ENCODE measurements at regions not wholly inside any gene's neighbourhood (a gene's known extent, or its start where the extent isn't known, plus 50 kb on each side); places are given as distances from the start of the nearest gene placed in this dataset.

DNA sequence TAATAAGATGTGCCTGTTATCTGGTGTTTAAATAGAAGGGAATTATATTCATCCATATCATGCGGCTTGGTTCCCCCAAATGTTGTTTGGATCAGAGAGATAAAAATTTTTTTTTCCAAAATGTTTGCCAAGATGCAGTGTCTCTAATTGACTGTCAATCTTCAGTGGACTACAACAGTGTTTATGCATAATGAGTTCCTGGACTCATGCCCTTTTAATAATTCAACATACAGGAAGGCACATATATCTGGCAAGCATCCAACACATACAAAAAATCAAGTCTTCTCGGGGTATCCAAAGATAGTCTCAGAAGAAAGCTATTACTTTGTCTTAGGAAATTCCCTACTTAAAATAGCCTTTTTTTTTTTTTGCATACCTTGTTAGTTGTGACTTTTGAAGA is 1534.7 kb downstream of the EFNA5 start:
- no peaks in the 10 kb centered on the region for H3K4me1 Mint-ChIP-seq (ENCODE audit: low read depth)
- no peak overlapping the region for H3K27ac Mint-ChIP-seq
- H3K4me3 Mint-ChIP-seq = no peak overlapping the region
- no peaks in the 10 kb centered on the region for H3K36me3 Mint-ChIP-seq (ENCODE audit: low read depth)
- H3K9me3 Mint-ChIP-seq = no peaks in the 10 kb centered on the region
- intact Hi-C loops (cut with micrococcal nuclease) = no loop called here
- no peaks in the 10 kb centered on the region for H3K27me3 Mint-ChIP-seq

DNA sequence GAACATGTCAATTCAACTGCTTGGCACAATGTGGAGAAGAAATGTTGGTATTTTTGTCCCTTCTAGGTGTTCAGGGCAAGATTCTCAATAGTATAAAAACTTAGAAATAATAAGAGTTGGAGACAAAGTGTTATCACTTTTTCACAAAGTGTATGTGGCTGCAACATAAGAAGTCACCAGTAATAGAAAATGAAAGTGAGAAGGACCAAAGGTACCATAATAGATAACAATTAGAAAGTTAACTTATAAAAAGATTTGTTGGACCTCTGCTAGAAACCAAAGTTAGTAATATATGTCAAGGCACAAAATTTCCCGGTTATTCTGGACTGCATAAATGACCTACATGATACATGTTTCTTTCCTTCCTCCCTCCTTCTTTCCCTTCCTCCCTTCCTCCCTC is 1535.3 kb downstream of the EFNA5 start:
- no peak overlapping the region for H3K4me3 Mint-ChIP-seq
- no peaks in the 10 kb centered on the region for H3K4me1 Mint-ChIP-seq (ENCODE audit: low read depth)
- intact Hi-C loops (cut with micrococcal nuclease) = no loop called here
- H3K36me3 Mint-ChIP-seq (ENCODE audit: low read depth) = no peaks in the 10 kb centered on the region
- no peaks in the 10 kb centered on the region for H3K27me3 Mint-ChIP-seq
- H3K9me3 Mint-ChIP-seq = no peaks in the 10 kb centered on the region
- no peak overlapping the region for H3K27ac Mint-ChIP-seq

DNA sequence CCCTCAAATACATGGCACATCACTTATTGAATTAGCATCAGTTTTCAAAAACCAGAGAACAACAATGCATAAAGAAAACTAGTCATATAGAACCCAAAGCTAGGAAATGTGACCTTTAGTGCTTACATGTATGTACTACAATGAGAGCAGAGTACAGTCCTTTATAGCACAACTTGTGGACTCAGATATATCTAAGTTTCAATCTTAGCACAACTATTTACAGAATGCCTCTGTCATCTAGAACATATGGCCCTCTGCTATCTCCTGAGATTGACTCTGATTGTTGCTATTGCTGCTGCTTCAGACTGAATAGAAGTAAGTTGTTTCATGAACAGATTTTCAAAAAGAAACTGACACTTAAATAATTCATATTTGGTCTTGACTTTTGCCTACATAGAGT is 1536.2 kb downstream of the EFNA5 start:
- intact Hi-C loops (cut with micrococcal nuclease) = no loop called here
- no peak overlapping the region for H3K27ac Mint-ChIP-seq
- no peaks in the 10 kb centered on the region for H3K9me3 Mint-ChIP-seq
- no peaks in the 10 kb centered on the region for H3K27me3 Mint-ChIP-seq
- H3K4me1 Mint-ChIP-seq (ENCODE audit: low read depth) = no peaks in the 10 kb centered on the region
- H3K36me3 Mint-ChIP-seq (ENCODE audit: low read depth) = no peaks in the 10 kb centered on the region
- H3K4me3 Mint-ChIP-seq = no peak overlapping the region

DNA sequence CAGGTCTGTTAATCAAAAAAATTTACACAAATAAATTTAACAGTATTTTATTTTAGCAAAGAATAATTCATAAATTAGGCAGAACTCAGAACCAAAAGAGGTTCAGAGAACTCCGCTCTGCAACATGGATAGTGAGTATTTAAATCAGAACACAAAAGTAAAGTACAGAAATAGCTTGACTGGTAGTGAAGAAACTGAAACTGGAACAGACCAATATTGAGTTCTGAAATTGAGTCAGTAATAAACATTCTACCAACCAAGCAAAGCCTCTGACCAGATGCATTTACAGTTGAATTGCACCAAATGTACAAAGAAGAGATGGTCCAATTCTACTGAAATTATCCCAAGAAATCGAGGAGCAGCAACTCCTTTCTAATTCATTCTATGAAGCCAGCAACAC is 1542.8 kb downstream of the EFNA5 start:
- intact Hi-C loops (cut with micrococcal nuclease) = no loop called here
- H3K27ac Mint-ChIP-seq = no peak overlapping the region
- H3K4me3 Mint-ChIP-seq = no peak overlapping the region
- no peaks in the 10 kb centered on the region for H3K4me1 Mint-ChIP-seq (ENCODE audit: low read depth)
- no peaks in the 10 kb centered on the region for H3K27me3 Mint-ChIP-seq
- H3K36me3 Mint-ChIP-seq (ENCODE audit: low read depth) = no peaks in the 10 kb centered on the region
- no peaks in the 10 kb centered on the region for H3K9me3 Mint-ChIP-seq

DNA sequence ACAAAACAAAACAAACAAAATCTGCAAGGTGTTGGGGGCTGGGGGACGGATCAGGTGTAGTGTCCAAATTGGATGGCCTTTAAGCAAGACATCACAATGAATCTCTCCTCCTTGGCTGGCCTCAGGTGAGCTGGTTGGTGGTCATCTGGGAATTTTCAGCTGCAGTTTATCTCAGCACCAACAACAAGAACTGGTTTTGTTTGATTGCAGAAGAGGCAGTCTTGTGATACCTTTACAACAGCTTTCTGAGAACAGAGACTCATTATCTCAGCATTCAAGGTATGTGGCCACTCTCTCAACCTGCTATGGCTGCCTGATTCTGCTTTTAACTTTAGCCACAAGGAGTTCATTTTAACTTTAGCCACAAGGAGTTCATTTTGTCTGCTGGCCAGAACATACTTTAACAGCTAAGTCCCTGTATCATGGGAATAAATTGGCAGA is 1543.4 kb downstream of the EFNA5 start:
- H3K27ac Mint-ChIP-seq = no peak overlapping the region
- H3K9me3 Mint-ChIP-seq = no peaks in the 10 kb centered on the region
- no peaks in the 10 kb centered on the region for H3K27me3 Mint-ChIP-seq
- intact Hi-C loops (cut with micrococcal nuclease) = no loop called here
- no peak overlapping the region for H3K4me3 Mint-ChIP-seq
- no peaks in the 10 kb centered on the region for H3K36me3 Mint-ChIP-seq (ENCODE audit: low read depth)
- no peaks in the 10 kb centered on the region for H3K4me1 Mint-ChIP-seq (ENCODE audit: low read depth)

DNA sequence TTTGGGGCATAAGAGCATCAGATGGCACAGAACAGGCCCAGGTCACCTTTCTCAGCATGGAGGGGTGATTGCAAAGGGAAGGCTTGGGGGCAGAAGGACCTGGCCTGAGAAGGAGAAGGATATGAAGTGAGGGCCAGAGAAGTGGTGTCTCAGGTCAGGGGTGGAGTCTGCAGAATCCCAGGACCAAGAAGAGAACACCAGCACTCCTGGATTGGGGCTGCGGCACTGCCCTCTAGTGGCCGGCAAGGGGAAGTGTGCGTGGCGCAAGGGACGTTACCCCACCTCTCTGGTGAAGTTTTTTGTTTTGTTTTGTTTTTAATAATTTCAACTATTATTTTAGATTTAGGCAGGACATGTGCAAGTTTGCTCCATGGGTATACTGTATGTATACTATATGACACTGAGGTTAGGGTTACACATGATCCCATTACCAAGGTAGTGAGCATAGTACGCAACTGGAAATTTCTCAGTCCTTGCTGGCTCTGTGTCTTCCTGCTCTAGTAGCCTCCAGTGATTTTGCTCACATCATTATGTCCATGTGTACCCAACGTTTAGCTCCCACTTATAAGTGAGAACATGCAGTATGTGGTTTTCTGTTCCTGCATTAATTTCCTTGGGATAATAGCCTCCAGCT is 1548.6 kb downstream of the EFNA5 start:
- no peaks in the 10 kb centered on the region for H3K9me3 Mint-ChIP-seq
- no peaks in the 10 kb centered on the region for H3K27me3 Mint-ChIP-seq
- H3K36me3 Mint-ChIP-seq (ENCODE audit: low read depth) = no peaks in the 10 kb centered on the region
- intact Hi-C loops (cut with micrococcal nuclease) = no loop called here
- H3K4me1 Mint-ChIP-seq (ENCODE audit: low read depth) = no peaks in the 10 kb centered on the region
- H3K27ac Mint-ChIP-seq = no peak overlapping the region
- no peak overlapping the region for H3K4me3 Mint-ChIP-seq

DNA sequence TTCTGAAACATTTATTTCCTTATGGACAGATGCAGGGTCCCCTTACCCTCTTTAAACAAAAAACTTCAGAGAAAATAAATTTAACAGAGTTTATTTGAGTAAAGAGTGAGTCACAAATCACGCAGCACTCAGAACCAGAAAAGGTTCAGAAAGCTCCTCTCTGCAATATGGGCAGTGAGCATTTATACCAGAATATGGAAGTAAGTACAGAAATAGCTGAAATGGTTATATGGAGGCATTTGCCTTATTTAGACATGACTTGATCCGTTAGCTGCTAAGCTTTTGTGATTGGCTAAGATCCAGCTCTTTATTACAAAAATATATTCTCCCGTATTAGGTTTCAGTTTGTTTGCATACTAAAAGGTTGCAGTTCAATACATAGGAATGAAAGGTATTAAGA is 1554.1 kb downstream of the EFNA5 start:
- H3K9me3 Mint-ChIP-seq = no peaks in the 10 kb centered on the region
- no peaks in the 10 kb centered on the region for H3K27me3 Mint-ChIP-seq
- H3K4me3 Mint-ChIP-seq = no peak overlapping the region
- no peaks in the 10 kb centered on the region for H3K36me3 Mint-ChIP-seq (ENCODE audit: low read depth)
- no peak overlapping the region for H3K27ac Mint-ChIP-seq
- intact Hi-C loops (cut with micrococcal nuclease) = no loop called here
- no peaks in the 10 kb centered on the region for H3K4me1 Mint-ChIP-seq (ENCODE audit: low read depth)

DNA sequence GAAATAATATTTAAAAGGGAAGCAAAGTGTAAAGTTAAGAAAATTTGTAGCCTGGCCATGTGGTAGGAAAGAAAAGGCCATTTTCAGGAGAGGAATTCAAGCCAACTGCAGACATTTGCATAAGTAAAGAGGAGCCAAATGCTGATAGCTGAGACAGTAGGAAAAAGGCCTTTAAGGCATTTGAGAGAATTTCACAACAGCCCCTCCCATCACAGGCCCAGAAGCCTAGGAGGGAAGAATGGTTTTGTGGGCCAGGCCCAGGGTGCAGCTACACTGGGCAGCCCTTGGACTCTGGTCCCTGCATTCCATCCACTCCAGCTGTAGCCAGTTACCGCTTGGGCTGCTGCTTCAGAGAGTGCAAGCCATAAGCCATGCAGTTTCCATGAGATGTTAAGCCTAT is 1556.8 kb downstream of the EFNA5 start:
- H3K27ac Mint-ChIP-seq = no peak overlapping the region
- H3K4me1 Mint-ChIP-seq (ENCODE audit: low read depth) = no peaks in the 10 kb centered on the region
- intact Hi-C loops (cut with micrococcal nuclease) = no loop called here
- no peaks in the 10 kb centered on the region for H3K27me3 Mint-ChIP-seq
- H3K4me3 Mint-ChIP-seq = no peak overlapping the region
- no peaks in the 10 kb centered on the region for H3K9me3 Mint-ChIP-seq
- no peaks in the 10 kb centered on the region for H3K36me3 Mint-ChIP-seq (ENCODE audit: low read depth)

DNA sequence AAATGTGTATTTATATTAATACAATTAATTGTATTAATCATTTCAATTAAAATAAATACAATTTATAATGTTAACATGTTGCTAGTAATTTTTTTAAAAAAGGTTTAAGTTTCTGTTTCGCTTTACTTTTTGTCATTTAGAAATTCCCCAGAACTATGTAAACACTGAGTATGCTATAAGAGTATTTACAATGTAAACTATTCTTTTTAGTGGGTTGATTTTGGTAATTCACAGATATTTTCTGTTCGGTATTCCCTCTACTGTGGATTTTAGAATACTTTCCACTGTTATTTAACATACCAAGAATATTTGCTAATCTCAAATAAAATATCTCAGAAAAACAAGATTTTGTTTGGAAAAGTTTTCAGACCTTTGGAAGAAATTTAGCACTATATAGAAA is 1564.4 kb downstream of the EFNA5 start:
- no peaks in the 10 kb centered on the region for H3K36me3 Mint-ChIP-seq (ENCODE audit: low read depth)
- H3K27me3 Mint-ChIP-seq = no peaks in the 10 kb centered on the region
- H3K9me3 Mint-ChIP-seq = no peaks in the 10 kb centered on the region
- no peaks in the 10 kb centered on the region for H3K4me1 Mint-ChIP-seq (ENCODE audit: low read depth)
- intact Hi-C loops (cut with micrococcal nuclease) = no loop called here
- H3K27ac Mint-ChIP-seq = no peak overlapping the region
- no peak overlapping the region for H3K4me3 Mint-ChIP-seq

DNA sequence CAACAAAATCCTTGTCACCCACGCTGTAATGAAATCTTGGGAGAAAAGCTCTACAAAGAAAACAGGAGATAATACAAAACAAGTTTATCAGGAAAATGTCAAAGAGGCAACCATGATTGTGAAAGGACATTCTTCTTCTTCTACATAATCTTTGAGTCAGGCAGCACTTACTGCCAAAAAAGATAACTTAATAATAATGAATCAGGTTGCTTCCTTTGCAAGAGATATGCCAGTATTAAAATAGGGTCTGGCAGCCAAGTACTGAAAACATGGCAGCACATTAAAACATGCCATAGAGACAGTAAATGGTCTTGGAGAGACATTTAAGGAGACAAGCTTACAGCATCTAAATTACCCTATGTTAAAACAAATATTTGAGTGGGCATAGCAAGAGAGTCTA is 1573.4 kb downstream of the EFNA5 start:
- Mint-ChIP-seq H3K9me3 (peaks cover 9% of the 10 kb centered on the region), H3K36me3 (ENCODE audit: low read depth) (no peaks in the 10 kb centered on the region), H3K4me3 (no peak overlapping the region), H3K4me1 (ENCODE audit: low read depth) (no peaks in the 10 kb centered on the region), H3K27ac (no peak overlapping the region), H3K27me3 (no peaks in the 10 kb centered on the region)
- intact Hi-C loops (cut with micrococcal nuclease) = no loop called here

DNA sequence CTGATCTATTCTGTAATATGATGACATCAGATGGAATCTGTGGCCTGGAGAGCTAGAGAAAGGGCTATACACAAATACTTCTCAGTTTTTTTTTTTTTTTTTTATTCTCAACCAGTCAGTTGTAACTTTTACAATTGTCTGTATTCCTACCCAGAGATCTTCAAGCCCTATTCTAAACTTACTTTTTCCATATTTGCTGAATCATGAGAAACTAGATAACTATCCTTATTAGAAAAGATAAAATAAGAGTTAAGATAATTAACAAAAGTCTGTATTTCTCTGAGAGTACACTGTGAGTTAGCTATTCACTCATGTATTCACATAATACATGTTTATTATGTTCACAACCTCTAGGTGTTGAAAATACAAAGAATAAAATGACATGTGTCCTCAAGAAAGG is 1575.9 kb downstream of the EFNA5 start:
- intact Hi-C loops (cut with micrococcal nuclease) = no loop called here
- H3K27me3 Mint-ChIP-seq = no peaks in the 10 kb centered on the region
- H3K36me3 Mint-ChIP-seq (ENCODE audit: low read depth) = no peaks in the 10 kb centered on the region
- H3K4me1 Mint-ChIP-seq (ENCODE audit: low read depth) = no peaks in the 10 kb centered on the region
- H3K27ac Mint-ChIP-seq = no peak overlapping the region
- peaks cover 6% of the 10 kb centered on the region for H3K9me3 Mint-ChIP-seq
- no peak overlapping the region for H3K4me3 Mint-ChIP-seq

DNA sequence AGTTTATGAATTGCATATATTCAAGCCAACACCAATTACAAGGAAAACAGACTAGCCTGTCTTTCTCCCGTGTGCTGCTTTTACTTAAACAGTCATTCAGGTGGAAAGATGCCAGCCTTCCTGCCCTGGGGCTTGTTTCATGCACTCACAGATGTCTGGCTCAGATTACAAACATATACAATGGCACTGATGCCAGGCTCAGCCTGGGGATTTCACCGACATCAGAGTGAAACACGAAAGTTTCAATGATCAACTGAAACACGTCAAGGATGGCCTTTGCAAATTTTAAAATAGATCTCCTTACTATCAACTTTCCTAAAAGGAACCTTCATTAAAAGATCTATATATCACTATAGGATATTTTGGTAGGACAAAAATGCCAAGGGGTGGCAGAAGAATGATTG is 1576.5 kb downstream of the EFNA5 start:
- H3K27me3 Mint-ChIP-seq = no peaks in the 10 kb centered on the region
- no peaks in the 10 kb centered on the region for H3K36me3 Mint-ChIP-seq (ENCODE audit: low read depth)
- H3K9me3 Mint-ChIP-seq = no peaks in the 10 kb centered on the region
- intact Hi-C loops (cut with micrococcal nuclease) = no loop called here
- H3K4me3 Mint-ChIP-seq = no peak overlapping the region
- no peak overlapping the region for H3K27ac Mint-ChIP-seq
- H3K4me1 Mint-ChIP-seq (ENCODE audit: low read depth) = no peaks in the 10 kb centered on the region

DNA sequence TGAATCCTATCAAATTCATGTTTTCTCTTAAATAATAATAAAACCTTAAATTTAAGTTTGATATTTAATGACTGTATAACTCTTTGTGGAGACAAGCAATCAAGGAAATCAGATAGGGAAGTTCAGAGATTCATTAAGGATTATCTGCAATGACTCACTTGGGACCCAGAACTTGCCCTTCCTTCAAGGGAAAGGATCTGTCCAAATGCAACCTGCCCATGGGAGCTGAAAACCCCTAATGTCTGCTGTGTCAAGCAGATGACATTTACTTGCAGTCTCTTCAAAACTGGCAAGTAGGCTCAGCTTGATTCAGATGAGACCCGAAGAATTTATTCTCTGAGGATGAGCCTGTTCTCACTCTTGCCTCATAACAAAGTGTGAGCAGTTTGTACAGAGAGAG is 1577.6 kb downstream of the EFNA5 start:
- H3K4me3 Mint-ChIP-seq = no peak overlapping the region
- H3K4me1 Mint-ChIP-seq (ENCODE audit: low read depth) = no peaks in the 10 kb centered on the region
- H3K9me3 Mint-ChIP-seq = no peaks in the 10 kb centered on the region
- intact Hi-C loops (cut with micrococcal nuclease) = no loop called here
- no peaks in the 10 kb centered on the region for H3K27me3 Mint-ChIP-seq
- H3K36me3 Mint-ChIP-seq (ENCODE audit: low read depth) = no peaks in the 10 kb centered on the region
- no peak overlapping the region for H3K27ac Mint-ChIP-seq

DNA sequence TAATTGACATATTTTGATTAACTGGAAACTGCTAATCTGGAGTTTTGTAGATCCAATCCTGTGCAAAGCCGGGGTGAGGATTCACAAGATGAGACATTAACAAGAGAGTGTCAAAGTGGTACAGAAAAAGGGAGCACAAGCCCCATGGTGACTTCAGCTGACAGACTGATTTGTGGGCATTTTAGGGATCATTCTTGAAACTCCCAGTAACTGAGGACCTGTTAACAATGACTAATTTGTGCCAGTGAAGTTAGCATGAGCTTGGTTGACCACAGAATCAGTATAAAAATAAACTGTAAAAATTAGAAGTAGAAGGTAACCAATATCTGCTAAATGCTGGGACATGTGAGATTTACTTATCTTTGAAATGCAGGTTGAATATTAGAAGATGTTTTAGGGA is 1578.3 kb downstream of the EFNA5 start:
- H3K27ac Mint-ChIP-seq = no peak overlapping the region

DNA sequence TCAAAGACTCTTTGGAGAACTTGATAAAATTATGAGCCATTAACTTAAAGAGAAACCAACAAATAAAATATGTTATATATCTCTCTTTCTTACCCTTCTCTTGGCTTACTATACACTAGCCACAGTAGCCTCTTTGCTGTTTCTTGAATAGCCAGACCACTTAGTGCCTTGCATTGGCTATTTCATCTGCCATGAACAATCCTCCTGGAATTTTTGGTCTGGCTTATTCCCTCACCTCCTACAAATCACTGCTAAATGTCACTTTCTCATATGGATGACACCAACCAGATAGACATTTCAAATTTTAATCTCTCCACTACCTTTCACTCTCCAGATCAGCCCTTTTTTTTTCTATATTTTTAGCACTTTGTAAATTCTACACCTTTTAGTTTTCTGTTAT is 1581.7 kb downstream of the EFNA5 start:
- Mint-ChIP-seq H3K4me1 (ENCODE audit: low read depth) (no peaks in the 10 kb centered on the region), H3K9me3 (no peaks in the 10 kb centered on the region), H3K4me3 (no peak overlapping the region), H3K27me3 (no peaks in the 10 kb centered on the region), H3K27ac (no peak overlapping the region), H3K36me3 (ENCODE audit: low read depth) (no peaks in the 10 kb centered on the region)
- intact Hi-C loops (cut with micrococcal nuclease) = no loop called here

More for the DNA sequence above, 1578.3 kb downstream of the EFNA5 start:
- no peaks in the 10 kb centered on the region for H3K36me3 Mint-ChIP-seq (ENCODE audit: low read depth)
- H3K4me3 Mint-ChIP-seq = no peak overlapping the region
- intact Hi-C loops (cut with micrococcal nuclease) = no loop called here
- H3K27me3 Mint-ChIP-seq = no peaks in the 10 kb centered on the region
- H3K9me3 Mint-ChIP-seq = no peaks in the 10 kb centered on the region
- H3K4me1 Mint-ChIP-seq (ENCODE audit: low read depth) = no peaks in the 10 kb centered on the region
